OCI-LY7 (cell line): ENCODE measurements at regions not wholly inside any gene's neighbourhood (a gene's known extent, or its start where the extent isn't known, plus 50 kb on each side); places are given as distances from the start of the nearest gene placed in this dataset.

Experiments used
- BruUV-seq: library from RNA; stranded (reverse); fragments of 400-500 nt; replicated peaks from 2 replicates; lab custom pipeline; 2021; lab: Mats Ljungman, UMichigan
- CTCF ChIA-PET: fragments of 300-600 bp; sonication (Branson Sonifier 250); formaldehyde crosslinking; loops from one replicate; lab custom pipeline; 2022; ENCODE audit warnings: antibody characterized with exemption; ENCODE audit not compliant: unreplicated experiment; lab: Charles Lee
- POLR2A ChIA-PET: fragments of 300-600 bp; sonication (Branson Sonifier 250); formaldehyde crosslinking; loops from one replicate; lab custom pipeline; 2022; ENCODE audit warnings: antibody characterized with exemption; lab: Charles Lee
- DNase-seq: peaks from one replicate; pipeline ENCODE4 v3.0.0-alpha.2; 2015; ENCODE audit warnings: low spot score
- H2AFZ ChIP-seq: fragments of 200-600 bp; sonication (generic), shearing (Covaris generic); 2 replicates; pipeline ENCODE4 v1.6.1; 2014; ENCODE audit warnings: mild to moderate bottlenecking, antibody characterized with exemption, low read length, moderate library complexity
- H3K27ac ChIP-seq: fragments of 200-600 bp; sonication (generic); 2 replicates; pipeline ENCODE4 v1.5.1; 2014; ENCODE audit warnings: mixed run types, low read depth, mild to moderate bottlenecking, moderate library complexity, low read length, inconsistent platforms; ENCODE audit not compliant: poor library complexity, severe bottlenecking
- H3K36me3 ChIP-seq: fragments of 200-600 bp; sonication (generic); 2 replicates; pipeline ENCODE4 v1.6.1; 2014; ENCODE audit warnings: mild to moderate bottlenecking, antibody characterized with exemption, low read length, moderate library complexity, mixed read lengths; ENCODE audit not compliant: insufficient read depth
- H3K4me1 ChIP-seq: fragments of 200-600 bp; sonication (generic); 2 replicates; pipeline ENCODE4 v1.5.1; 2014; ENCODE audit warnings: mild to moderate bottlenecking, low read length; ENCODE audit not compliant: insufficient read depth, poor library complexity, severe bottlenecking
- H3K4me2 ChIP-seq: fragments of 200-600 bp; sonication (generic); 2 replicates; pipeline ENCODE4 v1.6.1; 2014; ENCODE audit warnings: mild to moderate bottlenecking, low read length
- H3K4me3 ChIP-seq: fragments of 200-600 bp; sonication (generic); 2 replicates; pipeline ENCODE4 v1.5.1; 2014; ENCODE audit warnings: mild to moderate bottlenecking, low read depth, low read length; ENCODE audit not compliant: poor library complexity, severe bottlenecking
- H3K79me2 ChIP-seq: fragments of 200-600 bp; sonication (generic); 2 replicates; pipeline ENCODE4 v1.6.1; 2016; ENCODE audit warnings: low read depth, mild to moderate bottlenecking, low read length, moderate library complexity, mixed read lengths; ENCODE audit not compliant: insufficient read depth
- H3K9me2 ChIP-seq: fragments of 200-600 bp; sonication (generic); 2 replicates; pipeline ENCODE4 v1.6.1; 2016; ENCODE audit warnings: mild to moderate bottlenecking, low read length, mixed read lengths; ENCODE audit not compliant: insufficient read depth
- H3K9me3 ChIP-seq: fragments of 200-600 bp; sonication (generic); 2 replicates; pipeline ENCODE4 v1.6.1; 2014; ENCODE audit warnings: mild to moderate bottlenecking, mixed run types, low read length, mixed read lengths
- H4K20me1 ChIP-seq: fragments of 200-600 bp; sonication (generic); 2 replicates; pipeline ENCODE4 v1.6.1; 2014; ENCODE audit warnings: mild to moderate bottlenecking, antibody characterized with exemption, low read length, moderate library complexity, mixed read lengths; ENCODE audit not compliant: insufficient read depth
- CTCF ChIP-seq: fragments of 200-600 bp; sonication (generic); conservative IDR thresholded peaks from 2 replicates; pipeline ENCODE4 v1.5.1; 2014; ENCODE audit warnings: mild to moderate bottlenecking, antibody characterized with exemption, low read length, moderate library complexity, mixed read lengths
- EZH2phosphoT487 ChIP-seq: fragments of 200-600 bp; sonication (generic); IDR thresholded peaks from 2 replicates; pipeline ENCODE4 v1.6.1; 2018; ENCODE audit warnings: low read depth, borderline replicate concordance, mild to moderate bottlenecking, mixed run types, antibody characterized with exemption, low read length, moderate library complexity, mixed read lengths
- intact Hi-C: fragments of 100-400 bp; cut with micrococcal nuclease; formaldehyde crosslinking; loops from one replicate; pipeline ENCODE4 v1.10.0; 2022; ENCODE audit not compliant: unreplicated experiment

- no peaks in the 10 kb centered on the region for H4K20me1 ChIP-seq
- intact Hi-C loops, result no loop called here
- no peak overlapping the region for H3K4me3 ChIP-seq
- no peaks in the 10 kb centered on the region for H3K9me2 ChIP-seq
- H3K9me3 ChIP-seq, result no peaks in the 10 kb centered on the region
- H2AFZ ChIP-seq, result no peak overlapping the region
- no peaks in the 10 kb centered on the region for H3K79me2 ChIP-seq
- no peak overlapping the region for H3K4me2 ChIP-seq
- H3K27ac ChIP-seq, result no peak overlapping the region
- DNase-seq, result no peak
- ChIA-PET CTCF (no interaction called here), POLR2A (interaction anchor here (0.8 kb wide), 1 partner anchor 17 kb away, joined by 3 read pairs; no protein-coding TSS in a partner anchor)
- no peaks in the 10 kb centered on the region for H3K4me1 ChIP-seq
- TF ChIP-seq EZH2phosphoT487 (no peak), CTCF (no peak)
- no TSS peak for BruUV-seq
- H3K36me3 ChIP-seq, result no peaks in the 10 kb centered on the region
Observed at GRCh38 chr4:116862592-116862991, 222.8 kb downstream of the TRAM1L1 start.

- Histone ChIP-seq H3K27ac (no peak overlapping the region), H3K4me2 (no peak overlapping the region), H3K9me3 (no peaks in the 10 kb centered on the region), H3K79me2 (no peaks in the 10 kb centered on the region), H4K20me1 (no peaks in the 10 kb centered on the region), H3K4me3 (no peak overlapping the region), H3K4me1 (no peaks in the 10 kb centered on the region), H2AFZ (no peak overlapping the region), H3K36me3 (no peaks in the 10 kb centered on the region), H3K9me2 (no peaks in the 10 kb centered on the region)
- TF ChIP-seq CTCF (no peak), EZH2phosphoT487 (no peak)
- intact Hi-C loops, result no loop called here
- no peak for DNase-seq
- CTCF ChIA-PET, result no interaction called here
- POLR2A ChIA-PET, result no interaction called here
- BruUV-seq, result no TSS peak
Observed at GRCh38 chr4:116860891-116861290, 224.5 kb downstream of the TRAM1L1 start.

GRCh38 chr4:116849620-116850019 lies 235.8 kb downstream of the TRAM1L1 start:
- Histone ChIP-seq H3K9me3 (no peaks in the 10 kb centered on the region), H4K20me1 (no peaks in the 10 kb centered on the region), H3K79me2 (no peaks in the 10 kb centered on the region), H3K4me3 (no peak overlapping the region), H3K36me3 (no peaks in the 10 kb centered on the region), H3K27ac (no peak overlapping the region), H3K9me2 (no peaks in the 10 kb centered on the region), H2AFZ (no peak overlapping the region), H3K4me2 (no peak overlapping the region), H3K4me1 (no peaks in the 10 kb centered on the region)
- DNase-seq, result no peak
- BruUV-seq, result no TSS peak
- ChIA-PET CTCF (no interaction called here), POLR2A (interaction anchor here (0.6 kb wide), 1 partner anchor 36 kb away, joined by 3 read pairs; no protein-coding TSS in a partner anchor)
- intact Hi-C loops, result no loop called here
- TF ChIP-seq CTCF, result no peak
